ENCODE measurements at regions not wholly inside any gene's neighbourhood (a gene's known extent, or its start where the extent isn't known, plus 50 kb on each side); places are given as distances from the start of the nearest gene placed in this dataset.

DNA sequence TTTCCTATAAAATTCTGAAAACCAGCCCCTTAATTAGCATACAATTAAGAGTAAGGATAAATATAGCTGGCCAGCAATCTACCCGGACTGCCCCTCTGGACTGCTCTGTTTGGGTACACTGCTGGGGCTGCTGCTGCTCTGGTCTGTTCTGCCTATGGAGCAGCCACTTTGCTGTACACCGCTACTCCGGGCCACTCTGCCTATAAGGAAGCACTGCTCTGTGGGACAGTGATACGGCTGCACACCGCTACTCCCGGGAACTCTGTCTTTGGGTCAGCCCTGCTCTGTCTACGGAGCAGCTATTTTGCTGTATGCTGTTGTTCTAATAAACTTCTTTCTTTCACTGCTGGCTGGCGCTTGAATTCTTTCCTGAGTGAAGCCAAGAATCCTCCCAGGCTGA is 316.5 kb upstream of the PLSCR5 start:
- no peaks in the 10 kb centered on the region for H3K36me3 ChIP-seq
- no peak for DNase-seq
- H3K4me1 ChIP-seq = no peaks in the 10 kb centered on the region
- no peak overlapping the region for H3K27ac ChIP-seq
- H3K9me3 ChIP-seq (replicated peaks) = no peaks in the 10 kb centered on the region; the same call in 1 of the 2 replicates
- H3K4me3 ChIP-seq = no peak overlapping the region
- no peaks in the 10 kb centered on the region for H3K27me3 ChIP-seq

- H3K4me3 ChIP-seq = no peak overlapping the region
- H3K27ac ChIP-seq = no peak overlapping the region
- H3K9me3 ChIP-seq (replicated peaks) = no peaks in the 10 kb centered on the region; the same call in 1 of the 2 replicates
- no peak for DNase-seq
- no peaks in the 10 kb centered on the region for H3K36me3 ChIP-seq
- H3K27me3 ChIP-seq = no peaks in the 10 kb centered on the region
- H3K4me1 ChIP-seq = no peaks in the 10 kb centered on the region; the same call in 1 of the 2 replicates
These were observed 309.3 kb upstream of the PLSCR5 start for GRCh38 chr3:146914409-146914808.

DNA sequence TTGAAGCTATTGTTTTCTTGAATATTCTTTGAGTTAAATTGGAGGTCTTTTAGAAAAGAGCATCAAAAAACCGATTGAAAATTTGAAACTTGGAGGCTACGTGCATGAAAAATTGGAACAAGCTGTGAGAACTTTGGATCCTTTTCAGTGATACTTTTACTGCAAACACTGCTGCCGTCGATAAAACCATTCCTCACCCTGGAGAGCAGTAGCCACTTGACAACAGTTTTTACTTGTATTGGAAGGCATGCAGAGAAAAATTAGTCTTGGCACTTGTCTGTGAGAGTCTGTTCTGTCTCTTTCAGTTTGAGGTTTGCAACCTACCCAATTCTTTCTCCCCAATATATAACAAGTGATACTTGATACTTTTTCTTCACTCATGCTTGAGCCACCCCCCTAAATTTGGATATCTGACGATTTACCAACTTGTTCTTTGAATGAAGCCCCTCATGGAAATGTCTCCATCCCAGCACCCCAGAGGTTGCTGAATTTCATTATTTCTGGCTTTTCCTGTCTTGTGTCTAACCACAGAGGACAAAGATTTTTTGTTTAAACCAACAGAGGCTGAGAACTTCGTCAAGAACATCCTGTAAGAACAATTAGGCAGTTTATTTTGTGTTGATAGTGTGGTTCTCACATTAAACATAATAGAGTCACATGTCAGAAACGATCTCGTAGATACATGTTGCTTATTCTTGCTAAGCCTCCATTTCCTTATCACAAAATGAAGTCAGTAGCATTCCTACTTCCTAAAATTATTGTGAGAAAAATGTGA is 307.3 kb upstream of the PLSCR5 start:
- peak in 1 of 2 experiments; percentile 21 for DNase-seq
- no peaks in the 10 kb centered on the region for H3K36me3 ChIP-seq
- H3K27ac ChIP-seq = no peak overlapping the region
- no peaks in the 10 kb centered on the region; the same call in 1 of the 2 replicates for H3K9me3 ChIP-seq (replicated peaks)
- H3K4me3 ChIP-seq = no peak overlapping the region
- H3K4me1 ChIP-seq = no peaks in the 10 kb centered on the region; the same call in 1 of the 2 replicates
- no peaks in the 10 kb centered on the region for H3K27me3 ChIP-seq

DNA sequence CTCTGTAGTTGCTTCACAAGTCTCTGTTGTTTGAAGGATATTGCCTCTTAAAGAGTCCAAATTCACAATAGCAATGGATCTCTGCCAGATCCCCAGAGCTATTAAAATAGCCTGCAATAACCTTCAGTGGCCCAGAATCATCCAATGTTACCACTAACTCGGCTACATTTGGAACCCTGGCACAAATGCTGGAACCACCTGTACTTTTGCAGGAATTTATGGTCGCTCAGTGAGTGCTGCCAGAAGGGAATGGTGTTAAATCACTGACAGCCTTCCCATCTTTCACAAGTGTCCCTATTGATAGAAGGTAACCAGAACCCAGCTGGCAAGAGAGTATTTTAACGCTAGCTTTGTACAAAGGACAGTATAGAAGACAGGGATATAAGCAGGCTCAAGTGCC is 298.8 kb upstream of the PLSCR5 start:
- Histone ChIP-seq H3K4me1 (no peaks in the 10 kb centered on the region), H3K36me3 (no peaks in the 10 kb centered on the region), H3K4me3 (no peak overlapping the region), H3K27ac (no peak overlapping the region), H3K9me3 (replicated peaks) (no peaks in the 10 kb centered on the region), H3K27me3 (no peaks in the 10 kb centered on the region)
- DNase-seq = no peak

DNA sequence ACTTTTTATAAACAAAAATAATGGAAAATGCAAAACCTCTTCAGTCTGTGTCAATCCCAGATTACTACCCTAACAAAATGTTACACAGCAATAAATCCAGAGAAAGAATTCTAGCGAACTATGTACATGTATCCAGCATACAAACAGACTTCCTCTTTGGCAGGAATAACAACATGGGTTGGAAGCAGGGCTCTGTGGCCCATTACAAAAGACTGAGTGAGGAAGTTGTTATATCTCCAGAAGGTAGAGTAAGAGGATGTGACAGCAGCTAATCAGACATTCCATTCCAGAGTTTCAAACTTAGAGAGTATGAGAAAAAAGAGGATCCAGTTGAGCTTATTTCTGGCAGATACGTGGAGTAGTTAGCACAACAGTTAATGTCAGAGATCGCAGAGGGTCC is 294.0 kb upstream of the PLSCR5 start:
- Histone ChIP-seq H3K4me3 (no peak overlapping the region), H3K9me3 (replicated peaks) (no peaks in the 10 kb centered on the region), H3K4me1 (no peaks in the 10 kb centered on the region), H3K27me3 (no peaks in the 10 kb centered on the region), H3K36me3 (no peaks in the 10 kb centered on the region), H3K27ac (no peak overlapping the region)
- DNase-seq = no peak

- Histone ChIP-seq H3K4me3 (no peak overlapping the region), H3K27ac (no peak overlapping the region), H3K4me1 (no peaks in the 10 kb centered on the region), H3K9me3 (replicated peaks) (no peaks in the 10 kb centered on the region), H3K36me3 (no peaks in the 10 kb centered on the region), H3K27me3 (no peaks in the 10 kb centered on the region)
- DNase-seq = no peak
These were observed 291.6 kb upstream of the PLSCR5 start for GRCh38 chr3:146896711-146897110.

GRCh38 chr3:146895026-146895749 is 290.0 kb upstream of the PLSCR5 start:
- no peak overlapping the region for H3K4me3 ChIP-seq
- DNase-seq = peak in 1 of 2 experiments; percentile 17
- no peaks in the 10 kb centered on the region for H3K27me3 ChIP-seq
- no peaks in the 10 kb centered on the region for H3K36me3 ChIP-seq
- no peaks in the 10 kb centered on the region for H3K4me1 ChIP-seq
- H3K9me3 ChIP-seq (replicated peaks) = no peaks in the 10 kb centered on the region
- H3K27ac ChIP-seq = no peak overlapping the region

- Histone ChIP-seq H3K4me3 (no peak overlapping the region), H3K36me3 (no peaks in the 10 kb centered on the region), H3K9me3 (replicated peaks) (no peaks in the 10 kb centered on the region), H3K27me3 (no peaks in the 10 kb centered on the region), H3K27ac (no peak overlapping the region), H3K4me1 (no peaks in the 10 kb centered on the region; the same call in 1 of the 2 replicates)
- DNase-seq = no peak
These were observed 289.3 kb upstream of the PLSCR5 start for GRCh38 chr3:146894406-146894805.

- Histone ChIP-seq H3K4me1 (no peaks in the 10 kb centered on the region; the same call in 1 of the 2 replicates), H3K27me3 (no peaks in the 10 kb centered on the region), H3K27ac (no peak overlapping the region), H3K9me3 (replicated peaks) (no peaks in the 10 kb centered on the region), H3K4me3 (no peak overlapping the region), H3K36me3 (no peaks in the 10 kb centered on the region)
- no peak for DNase-seq
These were observed 286.9 kb upstream of the PLSCR5 start for GRCh38 chr3:146892041-146892440.

DNA sequence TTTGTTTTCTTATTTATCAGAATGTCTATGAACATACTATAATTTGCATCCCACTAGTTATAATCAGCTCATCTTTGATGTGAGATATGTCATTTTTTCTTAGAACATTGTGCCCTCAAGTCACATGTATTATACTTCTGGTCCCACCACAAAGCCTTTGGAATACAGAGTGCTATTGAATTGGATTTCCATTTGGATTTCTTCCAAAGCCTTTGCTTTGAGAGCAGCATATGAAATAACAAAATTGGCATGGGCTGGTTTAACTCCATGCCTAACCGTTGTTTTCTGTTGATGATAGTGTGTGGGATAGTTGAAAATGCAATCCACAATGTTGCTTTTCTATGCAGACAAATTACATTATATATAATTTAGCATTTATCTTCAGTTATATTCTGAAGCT is 284.5 kb upstream of the PLSCR5 start:
- Histone ChIP-seq H3K4me1 (no peaks in the 10 kb centered on the region; the same call in 1 of the 2 replicates), H3K27ac (no peak overlapping the region), H3K27me3 (no peaks in the 10 kb centered on the region), H3K4me3 (no peak overlapping the region), H3K9me3 (replicated peaks) (no peaks in the 10 kb centered on the region), H3K36me3 (no peaks in the 10 kb centered on the region)
- peak in 1 of 2 experiments; percentile 31 for DNase-seq

- Histone ChIP-seq H3K4me1 (no peaks in the 10 kb centered on the region; the same call in 1 of the 2 replicates), H3K27me3 (no peaks in the 10 kb centered on the region), H3K27ac (no peak overlapping the region), H3K9me3 (replicated peaks) (no peaks in the 10 kb centered on the region), H3K4me3 (no peak overlapping the region), H3K36me3 (no peaks in the 10 kb centered on the region)
- no peak for DNase-seq
These were observed 283.0 kb upstream of the PLSCR5 start for GRCh38 chr3:146888176-146888575.

DNA sequence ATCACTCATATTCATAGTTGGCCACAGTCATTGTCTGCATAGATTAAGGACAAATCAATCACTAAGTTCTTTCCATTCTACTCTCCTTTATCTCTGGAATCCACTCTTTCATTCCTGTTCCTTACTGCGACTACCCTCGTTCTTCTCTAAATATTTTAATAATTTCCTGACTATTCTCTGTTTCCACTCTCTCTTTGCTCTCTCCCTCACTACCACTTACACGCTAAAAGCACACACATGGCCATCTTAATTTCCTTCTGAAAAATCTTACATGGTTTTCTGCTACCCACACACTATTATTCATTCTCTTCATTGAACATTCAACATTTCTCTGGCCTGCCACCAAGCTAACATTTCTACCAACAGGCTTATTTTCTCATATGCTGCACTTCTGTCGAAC is 279.6 kb upstream of the PLSCR5 start:
- Histone ChIP-seq H3K4me3 (no peak overlapping the region), H3K36me3 (no peaks in the 10 kb centered on the region), H3K27me3 (no peaks in the 10 kb centered on the region), H3K27ac (no peak overlapping the region), H3K4me1 (no peaks in the 10 kb centered on the region; the same call in 1 of the 2 replicates), H3K9me3 (replicated peaks) (no peaks in the 10 kb centered on the region)
- DNase-seq = no peak

- Histone ChIP-seq H3K36me3 (no peaks in the 10 kb centered on the region), H3K9me3 (replicated peaks) (no peaks in the 10 kb centered on the region), H3K4me1 (no peaks in the 10 kb centered on the region), H3K27me3 (no peaks in the 10 kb centered on the region), H3K4me3 (no peak overlapping the region), H3K27ac (no peak overlapping the region)
- no peak for DNase-seq
These were observed 279.1 kb upstream of the PLSCR5 start for GRCh38 chr3:146884296-146884695.

DNA sequence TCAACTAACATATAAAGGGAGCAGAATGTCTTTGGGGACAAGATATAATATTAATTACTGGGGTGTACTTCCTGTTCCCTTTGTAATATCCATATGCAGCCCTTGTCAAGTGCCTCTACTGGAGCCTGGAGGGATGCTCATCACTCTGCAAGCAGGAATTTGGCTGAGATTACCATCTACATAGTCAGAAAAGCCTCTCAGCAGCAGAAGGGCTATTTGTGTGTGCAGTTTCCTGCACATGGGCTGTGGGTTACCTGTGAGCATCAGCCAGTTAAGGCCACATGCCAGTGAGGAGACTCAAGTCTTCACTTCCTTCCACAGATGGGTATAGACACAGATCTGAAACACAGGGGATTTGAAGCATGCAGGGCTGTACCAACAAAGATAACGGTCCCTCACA is 278.1 kb upstream of the PLSCR5 start:
- no peak for DNase-seq
- Histone ChIP-seq H3K4me3 (no peak overlapping the region), H3K36me3 (no peaks in the 10 kb centered on the region), H3K27me3 (no peaks in the 10 kb centered on the region), H3K27ac (no peak overlapping the region), H3K4me1 (no peaks in the 10 kb centered on the region), H3K9me3 (replicated peaks) (no peaks in the 10 kb centered on the region)

DNA sequence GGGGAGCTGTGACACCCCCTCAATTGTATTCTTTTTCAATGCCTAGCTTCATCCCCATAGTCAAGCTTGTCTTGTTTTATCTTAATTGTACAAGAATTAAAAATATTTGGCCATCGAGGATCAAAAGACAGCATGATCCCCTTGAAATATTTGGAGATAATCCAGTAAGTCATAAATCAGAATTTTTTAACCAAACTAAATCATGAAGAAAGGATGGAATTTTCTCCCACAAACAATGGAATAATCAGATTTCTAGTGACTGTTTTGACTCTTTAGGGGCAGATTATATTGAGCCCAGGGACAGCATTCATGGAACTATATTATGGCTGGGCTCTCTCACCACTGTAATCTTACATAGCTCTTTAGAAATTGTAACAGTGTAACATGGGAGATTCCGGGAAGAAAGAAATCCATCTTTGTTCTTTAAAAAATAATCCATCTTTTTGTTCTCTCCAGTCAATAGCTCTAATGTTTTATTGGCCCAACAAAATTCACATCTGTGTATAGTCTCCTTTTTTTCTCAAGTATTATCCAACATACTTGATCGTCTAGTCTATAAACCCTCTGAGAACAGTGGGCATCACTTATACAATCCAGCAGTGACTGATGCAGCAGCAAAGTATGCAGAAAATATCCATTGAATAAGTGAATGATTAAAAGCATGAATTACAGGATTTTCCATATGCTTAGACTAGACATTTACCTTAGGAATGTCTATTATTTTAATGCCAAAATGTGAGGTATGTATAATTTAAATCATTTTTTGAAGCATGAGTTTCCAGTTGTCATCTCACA is 277.0 kb upstream of the PLSCR5 start:
- Histone ChIP-seq H3K4me3 (no peak overlapping the region), H3K27me3 (no peaks in the 10 kb centered on the region), H3K27ac (no peak overlapping the region), H3K4me1 (no peaks in the 10 kb centered on the region), H3K9me3 (replicated peaks) (no peaks in the 10 kb centered on the region), H3K36me3 (no peaks in the 10 kb centered on the region)
- no peak for DNase-seq

Data from SJCRH30 (cell line).